ENCODE measurements at regions not wholly inside any gene's neighbourhood (a gene's known extent, or its start where the extent isn't known, plus 50 kb on each side); places are given as distances from the start of the nearest gene placed in this dataset.

GRCh38 chr15:27702581-27702980, 396.5 kb downstream of the OCA2 start:
- no peak for DNase-seq
- 79 to 95% methylated on average over 4 of the region's 4 CpGs for WGBS, 2 donors (ENCODE audit: low coverage in 1 of 2)
- intact Hi-C loops (cut with DNase I; ENCODE audit: low total_unique reads) = no loop called here

DNA sequence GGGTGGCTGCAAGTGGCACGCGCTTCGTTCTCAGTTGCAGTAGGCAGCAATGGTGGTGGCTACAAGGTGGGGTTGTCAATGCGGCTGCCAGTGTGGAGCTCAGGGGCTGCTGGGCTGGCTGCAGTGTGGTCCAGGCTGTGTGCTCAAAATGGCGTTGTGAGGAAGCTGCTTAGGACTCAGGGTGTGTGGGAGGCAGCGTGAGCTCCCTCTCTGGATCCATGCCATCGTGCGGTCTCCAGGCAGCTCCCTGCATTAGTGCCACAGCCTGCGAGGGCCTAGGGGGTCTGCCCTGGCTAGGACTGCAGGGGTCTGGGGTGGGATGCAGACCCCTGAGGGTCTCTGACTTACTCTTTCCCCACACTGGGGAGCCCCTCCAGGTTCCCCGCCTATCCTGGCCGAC, 397.2 kb downstream of the OCA2 start:
- in situ Hi-C loops (cut with MboI; ENCODE audit: low pct_ligation_motif_present in 1 of 4, low pct_unique_long_range_greater_than_20kb in 1 of 4, low sequenced_read_pairs in 3 of 4) = no loop called here
- 58 to 82% methylated on average over 2 to 11 of the region's 11 CpGs for whole genome bisulfite sequencing, 2 donors (ENCODE audit: low coverage in 1 of 2)
- intact Hi-C loops (cut with DNase I; ENCODE audit: low total_unique reads) = no loop called here

More at GRCh38 chr15:27702581-27702980, 396.5 kb downstream of the OCA2 start:
- Histone ChIP-seq H3K4me3 (no peak overlapping the region), H3K36me3 (no peaks in the 10 kb centered on the region), H3K4me1 (no peaks in the 10 kb centered on the region), H3K27me3 (no peaks in the 10 kb centered on the region), H3K27ac (no peak overlapping the region), H3K9me3 (peaks cover 0 to 15% of the 10 kb centered on the region in 2 donors)
- TF ChIP-seq EP300 (IDR thresholded peaks at IDR 0.05; ENCODE audit: low read depth) (no peak), POLR2AphosphoS5 (IDR thresholded peaks at IDR 0.05) (no peak), POLR2A (IDR thresholded peaks at IDR 0.05) (no peak), CTCF (IDR thresholded peaks at IDR 0.05) (no peak)
- in situ Hi-C loops (cut with MboI; ENCODE audit: low pct_ligation_motif_present in 1 of 4, low pct_unique_long_range_greater_than_20kb in 1 of 4, low sequenced_read_pairs in 3 of 4) = no loop called here

GRCh38 chr15:27701014-27701413, 398.1 kb downstream of the OCA2 start:
- in situ Hi-C loops (cut with MboI; ENCODE audit: low pct_ligation_motif_present in 1 of 4, low pct_unique_long_range_greater_than_20kb in 1 of 4, low sequenced_read_pairs in 3 of 4) (no loop called here), intact Hi-C loops (cut with DNase I; ENCODE audit: low total_unique reads) (no loop called here)
- DNase-seq = no peak
- H3K4me1 ChIP-seq = no peaks in the 10 kb centered on the region
- H3K36me3 ChIP-seq = no peaks in the 10 kb centered on the region
- no peak for TF ChIP-seq EP300 (IDR thresholded peaks at IDR 0.05; ENCODE audit: low read depth)
- TF ChIP-seq CTCF (IDR thresholded peaks at IDR 0.05) = no peak
- no peak for TF ChIP-seq POLR2A (IDR thresholded peaks at IDR 0.05)
- no peak for TF ChIP-seq POLR2AphosphoS5 (IDR thresholded peaks at IDR 0.05)
- H3K9me3 ChIP-seq = peaks cover 0 to 10% of the 10 kb centered on the region in 2 donors
- H3K27ac ChIP-seq = no peak overlapping the region
- no peaks in the 10 kb centered on the region for H3K27me3 ChIP-seq
- H3K4me3 ChIP-seq = no peak overlapping the region
- 82 to 88% methylated on average over 3 of the region's 3 CpGs for WGBS, 2 donors (ENCODE audit: low coverage in 1 of 2)

More for the DNA sequence above, 397.2 kb downstream of the OCA2 start:
- Histone ChIP-seq H3K27me3 (no peaks in the 10 kb centered on the region), H3K27ac (no peak overlapping the region), H3K4me1 (no peaks in the 10 kb centered on the region), H3K4me3 (no peak overlapping the region), H3K36me3 (no peaks in the 10 kb centered on the region), H3K9me3 (peaks cover 0 to 10% of the 10 kb centered on the region in 2 donors)
- no peak for DNase-seq
- TF ChIP-seq CTCF (IDR thresholded peaks at IDR 0.05) (no peak), POLR2AphosphoS5 (IDR thresholded peaks at IDR 0.05) (no peak), POLR2A (IDR thresholded peaks at IDR 0.05) (no peak), EP300 (IDR thresholded peaks at IDR 0.05; ENCODE audit: low read depth) (no peak)

DNA sequence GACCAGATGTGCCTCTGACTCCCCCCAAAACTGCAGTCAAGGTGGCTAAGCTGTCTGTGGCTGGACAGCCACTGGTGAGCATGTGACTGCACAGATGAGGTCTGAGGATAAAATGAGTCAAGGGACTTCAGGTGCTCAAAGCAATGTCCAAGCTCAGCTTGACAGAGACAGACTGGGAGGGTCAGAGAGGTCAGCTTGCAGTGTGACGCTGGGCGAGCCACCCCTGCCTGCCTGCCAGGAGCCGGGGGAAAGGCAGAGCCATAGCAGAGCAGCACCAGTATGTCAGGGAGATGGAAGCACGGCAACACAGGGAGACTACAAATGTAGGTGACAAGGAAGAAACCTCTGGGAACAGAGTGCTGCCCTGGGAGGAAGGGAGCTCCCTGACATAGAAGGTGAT, 399.4 kb downstream of the OCA2 start:
- WGBS, 2 donors (ENCODE audit: low coverage in 1 of 2) = 50 to 64% methylated on average over 2 to 4 of the region's 4 CpGs
- no peaks in the 10 kb centered on the region for H3K27me3 ChIP-seq
- intact Hi-C loops (cut with DNase I; ENCODE audit: low total_unique reads) = no loop called here
- no peak overlapping the region for H3K27ac ChIP-seq
- H3K4me1 ChIP-seq = no peaks in the 10 kb centered on the region
- TF ChIP-seq CTCF (IDR thresholded peaks at IDR 0.05) (no peak), EP300 (IDR thresholded peaks at IDR 0.05; ENCODE audit: low read depth) (no peak), POLR2AphosphoS5 (IDR thresholded peaks at IDR 0.05) (no peak), POLR2A (IDR thresholded peaks at IDR 0.05) (no peak)
- peaks cover 0 to 6% of the 10 kb centered on the region in 2 donors for H3K9me3 ChIP-seq
- no peaks in the 10 kb centered on the region for H3K36me3 ChIP-seq
- no peak overlapping the region for H3K4me3 ChIP-seq
- in situ Hi-C loops (cut with MboI; ENCODE audit: low pct_ligation_motif_present in 1 of 4, low pct_unique_long_range_greater_than_20kb in 1 of 4, low sequenced_read_pairs in 3 of 4) = no loop called here
- no peak for DNase-seq

All from transverse colon (tissue), 4 donors.